NOMO-1 treated with DMSO at 0.1 percent for 48 hours (cell line): ENCODE measurements at regions not wholly inside any gene's neighbourhood (a gene's known extent, or its start where the extent isn't known, plus 50 kb on each side); places are given as distances from the start of the nearest gene placed in this dataset.
"Not testable (repeated sequence)": the region's sequence is repeated elsewhere in the genome, so short reads cannot be mapped to it uniquely, and the experiment has no call there.

Source experiments
- DNase-seq: peaks from one replicate; lab custom pipeline; 2025; ENCODE audit not compliant: unreplicated experiment; lab: John Stamatoyannopoulos, UW

DNA sequence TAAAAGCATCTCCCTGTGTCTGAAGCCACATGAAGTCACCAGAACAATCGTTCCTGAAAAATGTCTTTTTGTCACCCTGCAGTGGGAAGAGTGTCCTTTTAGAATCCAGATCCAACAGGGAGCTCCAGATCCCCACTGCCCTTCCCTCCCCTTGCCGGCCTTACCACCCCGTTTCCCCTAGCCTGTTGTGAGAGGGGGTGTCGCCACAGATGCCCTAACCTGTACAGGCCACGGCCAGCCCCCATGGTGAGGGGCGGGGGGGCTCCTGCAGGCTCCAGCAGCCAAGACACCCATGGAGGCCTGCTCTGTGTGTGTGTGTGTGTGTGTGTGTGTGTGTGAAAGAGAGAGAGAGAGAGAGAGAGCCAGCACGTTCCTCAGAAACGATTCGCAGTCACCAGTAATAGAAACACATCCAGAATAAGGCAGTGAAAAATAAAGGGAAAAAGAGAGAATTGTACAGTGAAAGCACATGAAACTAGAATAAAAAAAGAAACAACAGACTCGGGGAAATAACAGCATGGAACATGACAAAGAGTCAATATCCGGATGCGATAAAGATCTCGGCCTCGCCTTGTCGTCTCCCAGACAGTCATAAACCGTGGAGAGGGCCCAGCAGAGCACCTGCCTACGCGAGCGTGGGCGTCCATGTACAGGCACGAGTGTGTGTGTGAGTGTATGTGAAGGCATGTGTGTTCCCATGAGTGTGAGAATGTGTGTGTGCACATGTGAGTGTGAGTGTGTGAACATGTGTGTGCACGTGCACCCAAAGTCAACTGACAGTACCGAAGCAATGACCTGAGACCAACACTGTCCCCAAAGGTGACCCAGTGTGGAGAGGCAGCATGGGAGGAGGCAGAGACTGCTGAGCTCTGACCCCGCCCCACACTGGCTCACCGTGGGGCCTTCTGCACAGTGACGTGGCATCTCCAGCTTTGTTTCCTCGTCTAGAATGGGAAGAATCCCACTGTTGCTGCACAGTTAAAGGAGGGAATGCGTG is 303.8 kb downstream of the NPHP4 start:
- no peak for DNase-seq

GRCh38 chr1:5686925-5687706 is 305.1 kb downstream of the NPHP4 start:
- DNase-seq = no peak

DNA sequence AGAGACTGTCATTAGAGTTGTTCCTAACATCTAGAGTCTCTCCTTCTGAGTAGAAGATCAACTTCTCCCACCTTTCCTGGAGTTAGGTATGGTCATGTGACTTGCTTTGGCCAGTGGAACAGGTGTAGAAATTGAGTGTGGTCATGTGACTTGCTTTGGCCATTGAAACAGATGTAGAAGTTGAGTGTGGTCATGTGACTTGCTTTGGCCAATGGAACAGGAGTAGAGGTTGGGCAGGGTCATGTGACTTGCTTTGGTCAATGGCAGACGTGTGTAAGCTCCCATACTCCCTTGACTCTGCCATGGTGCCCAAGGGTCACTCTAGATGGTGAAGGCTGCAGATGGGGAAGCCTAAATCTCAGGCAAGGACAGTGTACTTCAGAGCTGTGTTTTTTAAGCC is 306.0 kb downstream of the NPHP4 start:
- DNase-seq = no peak

DNA sequence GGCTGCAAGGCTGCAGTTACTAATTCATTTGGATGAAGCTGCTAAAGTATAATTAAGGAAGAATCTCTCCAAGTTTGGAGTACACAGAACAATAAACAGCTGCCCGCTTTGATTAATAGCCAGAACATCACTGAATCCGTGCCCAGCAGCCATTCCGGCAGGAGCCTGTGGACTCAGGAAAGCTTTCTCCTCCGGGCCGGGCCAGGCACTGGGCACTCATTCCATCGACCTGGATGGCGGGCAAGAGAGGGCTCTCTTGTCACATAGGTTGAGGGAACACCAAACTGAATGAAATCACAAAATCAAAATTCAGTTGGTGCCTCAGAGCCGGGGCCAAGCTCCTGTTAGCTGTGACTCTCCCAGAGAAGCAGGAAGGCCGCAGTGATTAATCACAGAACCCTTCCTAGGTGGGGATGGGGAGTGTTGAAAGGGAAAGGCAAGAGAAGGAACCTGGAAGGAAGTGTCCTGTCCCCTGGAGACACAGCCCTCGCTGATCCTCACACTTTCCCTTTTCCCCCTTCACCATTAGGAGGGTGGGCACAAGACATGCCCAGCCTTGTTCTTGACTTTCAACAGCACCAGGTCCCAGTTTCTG is 306.7 kb downstream of the NPHP4 start:
- DNase-seq = no peak

DNA sequence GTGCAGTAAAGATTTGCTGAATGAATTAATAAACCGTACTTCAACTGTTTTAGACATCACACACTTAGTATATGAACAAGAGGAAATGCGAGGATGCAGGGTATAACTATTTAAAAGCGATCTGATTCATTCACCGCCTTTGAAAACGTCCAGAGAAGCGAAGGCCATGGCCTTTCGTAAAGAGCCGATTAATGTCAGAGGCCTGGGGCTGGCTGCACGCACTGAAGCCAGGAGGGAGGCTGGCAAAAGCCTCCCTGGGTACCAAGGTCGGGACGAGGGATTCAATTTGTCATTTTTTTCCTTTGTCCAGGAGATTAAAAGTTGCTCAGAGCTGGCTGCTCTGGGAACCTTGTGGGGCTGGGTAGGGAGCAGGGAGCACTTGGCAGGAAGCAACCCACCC is 307.4 kb downstream of the NPHP4 start:
- no peak for DNase-seq

GRCh38 chr1:5683446-5683845 is 308.8 kb downstream of the NPHP4 start:
- no peak for DNase-seq

DNA sequence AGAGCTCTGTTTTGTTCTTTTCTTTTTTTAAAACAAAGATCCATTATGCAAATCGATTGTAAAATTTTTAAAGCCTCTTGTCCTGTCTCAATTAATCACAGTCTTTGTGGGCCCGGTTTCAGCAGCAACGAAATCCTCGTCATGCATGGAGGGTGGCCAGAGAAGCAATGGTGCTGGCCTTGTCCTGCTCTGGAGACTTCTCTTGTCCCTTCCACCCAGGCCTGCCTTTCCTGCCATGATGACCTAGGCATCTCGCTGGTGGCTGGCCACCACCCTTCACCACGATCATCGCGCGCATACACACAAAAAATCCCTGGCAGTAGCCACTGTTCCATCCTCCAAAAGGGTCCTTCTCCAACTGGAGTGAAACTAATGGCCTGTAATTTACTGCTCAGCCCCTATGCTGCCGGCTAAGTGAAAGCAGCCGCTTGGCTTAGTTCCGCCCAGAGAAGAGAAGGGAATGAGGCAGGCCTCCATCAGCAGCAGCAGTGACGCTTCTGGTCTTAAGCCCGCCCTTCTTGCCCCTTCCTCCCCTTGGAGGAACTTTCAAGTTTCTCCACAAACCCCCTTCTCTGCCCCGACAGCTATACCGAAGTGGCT is 309.5 kb downstream of the NPHP4 start:
- no peak for DNase-seq

GRCh38 chr1:5681654-5682053 is 310.6 kb downstream of the NPHP4 start:
- no peak for DNase-seq

DNA sequence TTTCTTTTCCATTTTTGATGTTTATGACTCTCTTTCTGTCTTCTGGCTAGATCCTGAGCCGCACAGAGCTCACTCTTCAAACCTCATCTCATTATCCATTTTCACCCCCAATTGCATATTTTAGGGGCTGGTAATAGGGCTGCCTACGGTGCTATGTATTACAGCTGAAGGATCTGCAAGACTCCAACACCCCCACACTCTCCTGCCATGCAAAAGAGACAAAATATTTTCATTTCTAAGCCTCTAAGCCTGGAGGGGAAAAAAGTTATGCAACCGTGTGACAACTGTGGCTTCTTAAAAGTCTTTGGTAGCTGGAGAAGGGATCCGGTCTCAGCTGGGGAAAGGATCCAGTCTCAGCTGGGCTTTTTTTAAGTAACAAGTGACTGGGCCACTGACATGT is 311.6 kb downstream of the NPHP4 start:
- DNase-seq = no peak

GRCh38 chr1:5678759-5679158 is 313.5 kb downstream of the NPHP4 start:
- DNase-seq = no peak

DNA sequence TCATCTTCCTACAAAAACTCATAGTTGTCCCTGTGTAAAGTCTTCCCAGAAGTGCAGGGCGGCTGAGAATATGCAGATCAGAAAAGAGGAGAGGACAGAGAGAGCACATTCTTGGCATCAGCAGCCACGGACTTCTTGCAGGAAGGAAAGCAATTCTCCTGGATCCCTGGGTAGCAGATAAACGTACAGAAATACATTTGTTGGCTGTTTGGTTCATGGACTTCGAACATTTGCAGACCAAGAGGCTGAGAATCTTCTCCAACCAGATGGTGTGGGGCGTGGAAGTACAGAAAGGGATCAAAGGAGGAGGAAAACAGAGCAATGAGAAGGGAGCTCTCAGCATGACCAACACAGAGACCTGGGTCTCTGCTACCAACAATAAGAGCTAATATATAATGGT is 319.9 kb downstream of the NPHP4 start:
- DNase-seq = not testable (repeated sequence)

- no peak for DNase-seq
Measured at GRCh38 chr1:5670590-5671350, 321.5 kb downstream of the NPHP4 start.

DNA sequence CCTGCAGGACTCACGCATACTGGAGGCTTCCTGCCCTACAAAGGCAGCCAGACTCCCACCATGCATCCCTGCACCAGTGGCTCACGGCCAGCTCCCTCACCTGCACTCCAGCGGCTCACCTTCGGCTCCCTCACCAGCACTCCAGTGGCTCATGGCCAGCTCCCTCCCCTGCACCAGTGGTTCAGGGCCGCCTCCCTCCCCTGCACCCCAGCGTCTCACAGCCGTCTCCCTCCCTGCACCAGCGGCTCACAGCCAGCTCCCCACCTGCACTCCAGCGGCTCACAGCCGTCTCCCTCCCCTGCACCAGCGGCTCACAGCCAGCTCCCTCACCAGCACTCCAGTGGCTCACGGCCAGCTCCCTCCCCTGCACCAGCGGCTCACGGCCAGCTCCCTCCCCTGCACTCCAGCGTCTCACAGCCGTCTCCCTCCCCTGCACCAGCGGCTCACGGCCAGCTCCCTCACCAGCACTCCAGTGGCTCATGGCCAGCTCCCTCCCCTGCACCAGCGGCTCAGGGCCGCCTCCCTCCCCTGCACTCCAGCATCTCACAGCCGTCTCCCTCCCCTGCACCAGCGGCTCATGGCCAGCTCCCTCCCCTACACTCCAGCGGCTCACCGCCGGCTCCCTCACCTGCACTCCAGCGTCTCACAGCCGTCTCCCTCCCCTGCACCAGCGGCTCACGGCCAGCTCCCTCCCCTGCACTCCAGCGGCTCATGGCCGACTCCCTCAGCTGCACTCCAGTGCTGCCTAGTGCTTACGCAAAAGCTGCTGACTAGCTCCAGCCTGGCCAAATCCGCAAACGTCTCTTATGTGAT is 324.5 kb downstream of the NPHP4 start:
- no peak for DNase-seq

GRCh38 chr1:5664906-5665875 is 327.0 kb downstream of the NPHP4 start:
- DNase-seq = no peak

DNA sequence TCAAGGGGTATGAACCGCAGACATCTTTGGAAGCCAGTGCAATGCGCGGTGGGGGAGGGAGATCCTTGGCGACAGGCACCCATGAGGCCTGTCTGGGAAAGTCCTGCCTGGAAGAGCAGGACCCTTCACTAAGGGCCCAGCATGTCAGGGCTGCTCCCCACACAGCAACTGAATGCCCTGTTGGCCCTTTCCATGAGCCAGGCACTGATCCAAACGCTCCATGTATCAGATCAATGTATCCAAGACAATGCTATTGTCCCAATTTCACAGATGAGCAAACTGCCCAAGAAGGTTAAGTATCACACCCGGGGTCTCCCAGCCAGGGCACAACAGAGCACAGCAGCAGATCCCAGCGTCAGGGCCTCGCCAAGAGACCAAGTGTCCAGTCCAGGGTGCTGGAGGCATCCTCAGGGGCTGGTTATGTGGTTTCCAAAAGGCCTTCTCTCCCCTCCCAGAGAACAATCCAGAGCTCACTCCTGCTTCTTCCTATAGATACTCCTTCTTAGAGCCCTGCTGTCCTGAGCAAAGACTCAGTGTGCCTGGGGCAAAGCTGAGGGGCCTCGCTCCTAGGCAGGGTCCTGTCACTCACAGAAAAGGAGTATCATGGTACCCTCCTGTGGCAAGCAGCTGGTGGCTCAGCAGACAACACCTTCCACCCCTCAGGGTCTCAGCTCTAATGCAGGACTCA is 328.0 kb downstream of the NPHP4 start:
- no peak for DNase-seq

DNA sequence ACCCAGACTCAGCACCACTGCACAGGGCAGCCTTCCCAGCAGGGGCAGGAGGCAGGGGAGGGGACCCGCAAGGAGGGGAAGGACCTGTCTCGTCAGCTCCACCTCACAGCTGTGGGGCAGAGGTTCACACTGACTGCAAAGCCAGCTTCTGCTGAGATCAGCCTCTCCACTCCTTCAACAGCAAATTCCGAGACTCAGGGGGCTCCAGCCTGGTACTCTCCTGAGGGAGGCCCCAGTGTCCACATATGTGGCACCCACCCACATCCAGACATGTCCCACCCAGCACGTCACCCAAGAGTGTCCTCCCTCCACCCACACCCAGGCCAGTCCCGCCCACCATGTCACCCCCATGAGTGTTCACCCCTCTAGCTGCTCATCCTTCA is 329.5 kb downstream of the NPHP4 start:
- DNase-seq = no peak

- DNase-seq = no peak
Measured at GRCh38 chr1:5662086-5662743, 330.0 kb downstream of the NPHP4 start.
